ENCODE measurements at regions not wholly inside any gene's neighbourhood (a gene's known extent, or its start where the extent isn't known, plus 50 kb on each side); places are given as distances from the start of the nearest gene placed in this dataset.

DNA sequence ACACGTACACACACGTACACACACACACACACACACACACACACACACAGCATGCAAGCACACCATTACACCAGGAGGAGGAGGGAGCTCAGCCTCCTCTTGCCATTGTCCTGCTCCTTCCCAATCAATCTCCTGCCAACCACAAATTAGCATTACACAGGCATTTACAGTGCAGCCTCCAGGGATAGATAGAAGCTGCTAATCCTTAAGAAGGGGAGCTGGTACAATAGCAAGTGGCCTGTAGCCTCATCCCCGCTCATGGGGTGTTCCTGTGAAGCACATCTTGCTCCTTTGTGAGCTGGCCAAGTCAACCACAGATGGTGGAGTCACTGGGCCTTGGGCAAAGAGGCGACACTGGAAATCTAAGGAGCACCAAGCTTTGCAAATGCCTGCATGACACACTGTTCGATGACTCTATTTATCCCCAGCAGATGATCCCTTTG, 110.3 kb upstream of the PKDCC start:
- POLR2A ChIA-PET, result no interaction called here
- H3K79me2 ChIP-seq (ENCODE audit: insufficient read depth, low read depth, low read length), result no peaks in the 10 kb centered on the region
- no peak overlapping the region for H3K4me2 ChIP-seq (ENCODE audit: low read length)
- intact Hi-C loops (cut with micrococcal nuclease; ENCODE audit: unreplicated experiment), result no loop called here
- CTCF ChIA-PET (ENCODE audit: unreplicated experiment), result no interaction called here
- no peak for TF ChIP-seq EZH2phosphoT487 (IDR thresholded peaks at IDR 0.05; ENCODE audit: borderline replicate concordance, low read depth, low read length)
- TF ChIP-seq, protein P1, sequence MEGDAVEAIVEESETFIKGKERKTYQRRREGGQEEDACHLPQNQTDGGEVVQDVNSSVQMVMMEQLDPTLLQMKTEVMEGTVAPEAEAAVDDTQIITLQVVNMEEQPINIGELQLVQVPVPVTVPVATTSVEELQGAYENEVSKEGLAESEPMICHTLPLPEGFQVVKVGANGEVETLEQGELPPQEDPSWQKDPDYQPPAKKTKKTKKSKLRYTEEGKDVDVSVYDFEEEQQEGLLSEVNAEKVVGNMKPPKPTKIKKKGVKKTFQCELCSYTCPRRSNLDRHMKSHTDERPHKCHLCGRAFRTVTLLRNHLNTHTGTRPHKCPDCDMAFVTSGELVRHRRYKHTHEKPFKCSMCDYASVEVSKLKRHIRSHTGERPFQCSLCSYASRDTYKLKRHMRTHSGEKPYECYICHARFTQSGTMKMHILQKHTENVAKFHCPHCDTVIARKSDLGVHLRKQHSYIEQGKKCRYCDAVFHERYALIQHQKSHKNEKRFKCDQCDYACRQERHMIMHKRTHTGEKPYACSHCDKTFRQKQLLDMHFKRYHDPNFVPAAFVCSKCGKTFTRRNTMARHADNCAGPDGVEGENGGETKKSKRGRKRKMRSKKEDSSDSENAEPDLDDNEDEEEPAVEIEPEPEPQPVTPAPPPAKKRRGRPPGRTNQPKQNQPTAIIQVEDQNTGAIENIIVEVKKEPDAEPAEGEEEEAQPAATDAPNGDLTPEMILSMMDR (conservative IDR thresholded peaks at IDR 0.05; ENCODE audit: low read length), result no peak
- no peak overlapping the region for H3K4me3 ChIP-seq (ENCODE audit: low read depth, low read length, poor library complexity, severe bottlenecking)
- H3K4me1 ChIP-seq (ENCODE audit: insufficient read depth, low read length, poor library complexity, severe bottlenecking), result no peaks in the 10 kb centered on the region
- no peak overlapping the region for H2AFZ ChIP-seq (ENCODE audit: low read length)
- no peaks in the 10 kb centered on the region for H3K9me3 ChIP-seq (ENCODE audit: low read length)
- no TSS peak for BruUV-seq (replicated peaks)
- no peaks in the 10 kb centered on the region for H3K9me2 ChIP-seq (ENCODE audit: insufficient read depth, low read length)
- H4K20me1 ChIP-seq (ENCODE audit: insufficient read depth, low read length), result no peaks in the 10 kb centered on the region
- DNase-seq (ENCODE audit: low spot score), result no peak
- H3K27ac ChIP-seq (ENCODE audit: low read depth, low read length, poor library complexity, severe bottlenecking), result no peak overlapping the region
- no peaks in the 10 kb centered on the region for H3K36me3 ChIP-seq (ENCODE audit: insufficient read depth, low read length)

DNA sequence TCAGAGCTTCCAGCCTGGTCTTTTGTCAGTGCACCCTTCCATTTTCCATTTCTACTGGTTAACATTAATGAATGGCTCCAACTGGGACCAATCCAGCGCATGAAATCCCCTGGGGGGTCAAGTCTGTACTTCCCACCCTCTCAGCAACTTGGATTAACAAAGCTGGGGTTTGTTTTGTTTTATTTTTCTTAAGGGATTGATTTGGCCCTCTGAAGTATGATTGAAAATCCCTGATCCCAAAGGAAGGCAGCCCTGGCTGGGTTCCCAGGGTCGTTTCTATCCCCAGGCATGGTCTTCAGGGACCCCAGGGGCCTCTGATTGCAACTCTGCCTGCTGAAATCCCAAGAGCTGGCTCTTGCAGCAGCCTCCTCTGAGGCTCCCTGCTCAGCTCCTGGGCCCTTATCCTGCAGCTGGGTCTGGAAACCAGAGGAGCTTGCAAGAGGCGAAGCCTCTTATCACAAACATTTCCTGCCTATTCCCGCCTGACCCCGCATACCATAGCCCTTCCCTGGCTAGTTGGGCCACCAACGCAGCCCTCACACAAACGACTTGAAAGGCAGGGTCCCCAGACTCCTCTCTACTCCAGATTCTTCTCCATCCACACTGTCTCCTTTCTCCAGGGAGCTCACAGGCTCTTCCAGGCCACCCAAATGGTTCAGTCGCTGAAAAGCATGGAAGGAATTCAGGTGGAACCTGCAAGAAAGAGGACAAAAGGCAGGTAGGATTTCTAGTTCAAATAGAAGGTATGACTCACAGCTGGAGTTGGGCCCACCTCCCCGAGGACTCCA, 109.7 kb upstream of the PKDCC start:
- BruUV-seq (replicated peaks), result no TSS peak
- Histone ChIP-seq H3K4me3 (ENCODE audit: low read depth, low read length, poor library complexity, severe bottlenecking) (no peak overlapping the region), H3K4me2 (ENCODE audit: low read length) (no peak overlapping the region), H3K9me2 (ENCODE audit: insufficient read depth, low read length) (no peaks in the 10 kb centered on the region), H4K20me1 (ENCODE audit: insufficient read depth, low read length) (no peaks in the 10 kb centered on the region), H3K9me3 (ENCODE audit: low read length) (no peaks in the 10 kb centered on the region), H3K36me3 (ENCODE audit: insufficient read depth, low read length) (no peaks in the 10 kb centered on the region), H3K79me2 (ENCODE audit: insufficient read depth, low read depth, low read length) (no peaks in the 10 kb centered on the region), H3K27ac (ENCODE audit: low read depth, low read length, poor library complexity, severe bottlenecking) (no peak overlapping the region), H3K4me1 (ENCODE audit: insufficient read depth, low read length, poor library complexity, severe bottlenecking) (no peaks in the 10 kb centered on the region), H2AFZ (ENCODE audit: low read length) (no peak overlapping the region)
- intact Hi-C loops (cut with micrococcal nuclease; ENCODE audit: unreplicated experiment), result no loop called here
- POLR2A ChIA-PET, result no interaction called here
- TF ChIP-seq, protein P1 (conservative IDR thresholded peaks at IDR 0.05; ENCODE audit: low read length), result no peak
- no peak for TF ChIP-seq EZH2phosphoT487 (IDR thresholded peaks at IDR 0.05; ENCODE audit: borderline replicate concordance, low read depth, low read length)
- no peak for DNase-seq (ENCODE audit: low spot score)
- CTCF ChIA-PET (ENCODE audit: unreplicated experiment), result no interaction called here

DNA sequence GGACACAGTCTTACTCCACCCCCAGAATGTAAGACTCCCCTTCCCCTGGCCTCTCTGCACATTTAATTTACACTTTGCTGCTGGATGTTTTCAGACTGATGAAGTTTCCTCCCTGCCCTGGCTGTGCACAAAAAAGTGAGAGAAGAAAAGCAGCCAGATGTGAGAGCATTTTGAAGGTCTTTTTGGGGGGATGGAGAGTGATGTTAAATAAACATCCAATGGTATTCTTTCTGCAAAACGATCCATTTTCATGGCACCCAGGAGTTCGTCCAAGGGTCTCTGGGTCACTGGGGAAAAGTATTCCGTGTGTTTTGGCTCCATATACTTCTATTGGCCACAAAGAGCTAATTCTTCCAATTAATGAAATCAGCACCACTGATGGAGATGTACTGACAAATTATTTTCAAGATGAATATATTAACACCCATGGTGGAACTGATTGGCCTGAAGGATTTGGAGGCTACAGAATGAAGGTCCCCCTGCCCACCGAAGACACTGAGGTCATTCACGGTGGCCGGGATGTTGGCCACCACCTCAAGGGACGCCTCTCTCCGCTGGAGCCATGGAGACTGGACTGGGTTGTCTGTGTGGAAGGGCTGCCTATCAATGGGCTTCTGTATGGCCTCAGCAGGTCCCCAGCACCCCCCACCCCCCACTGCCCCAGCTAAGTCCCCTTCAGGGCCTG, 107.6 kb upstream of the PKDCC start:
- TF ChIP-seq, protein P1 (conservative IDR thresholded peaks at IDR 0.05; ENCODE audit: low read length), result no peak
- no peak for TF ChIP-seq EZH2phosphoT487 (IDR thresholded peaks at IDR 0.05; ENCODE audit: borderline replicate concordance, low read depth, low read length)
- Histone ChIP-seq H3K79me2 (ENCODE audit: insufficient read depth, low read depth, low read length) (no peaks in the 10 kb centered on the region), H3K9me2 (ENCODE audit: insufficient read depth, low read length) (no peaks in the 10 kb centered on the region), H3K4me2 (ENCODE audit: low read length) (no peak overlapping the region), H4K20me1 (ENCODE audit: insufficient read depth, low read length) (no peaks in the 10 kb centered on the region), H2AFZ (ENCODE audit: low read length) (no peak overlapping the region), H3K27ac (ENCODE audit: low read depth, low read length, poor library complexity, severe bottlenecking) (no peak overlapping the region), H3K4me1 (ENCODE audit: insufficient read depth, low read length, poor library complexity, severe bottlenecking) (no peaks in the 10 kb centered on the region), H3K4me3 (ENCODE audit: low read depth, low read length, poor library complexity, severe bottlenecking) (no peak overlapping the region), H3K9me3 (ENCODE audit: low read length) (no peaks in the 10 kb centered on the region), H3K36me3 (ENCODE audit: insufficient read depth, low read length) (no peaks in the 10 kb centered on the region)
- intact Hi-C loops (cut with micrococcal nuclease; ENCODE audit: unreplicated experiment), result no loop called here
- CTCF ChIA-PET (ENCODE audit: unreplicated experiment), result no interaction called here
- BruUV-seq (replicated peaks), result no TSS peak
- POLR2A ChIA-PET, result interaction anchor here (0.7 kb wide), 1 partner anchor 1626 kb away, joined by 3 read pairs; no protein-coding TSS in a partner anchor
- DNase-seq (ENCODE audit: low spot score), result no peak
